ENCODE measurements at regions not wholly inside any gene's neighbourhood (a gene's known extent, or its start where the extent isn't known, plus 50 kb on each side); places are given as distances from the start of the nearest gene placed in this dataset.
A peak's percentile ranks its signal among the peaks of the same experiment; 100 is the strongest.

- Histone ChIP-seq H3K36me3 (ENCODE audit: control insufficient read depth in 2 of 2, insufficient read depth in 2 of 2, low read length in 2 of 2) (no peaks in the 10 kb centered on the region), H3K9me3 (ENCODE audit: control insufficient read depth in 2 of 2, low read length in 2 of 2) (peaks cover 0 to 3% of the 10 kb centered on the region in 2 donors), H3K4me3 (ENCODE audit: low read length in 2 of 2) (no peak overlapping the region), H3K9ac (ENCODE audit: low read length in 2 of 2) (no peak overlapping the region), H3K4me1 (ENCODE audit: control insufficient read depth, insufficient read depth, low read length) (peaks cover 5% of the 10 kb centered on the region), H3K27me3 (ENCODE audit: control insufficient read depth in 1 of 2, insufficient read depth in 2 of 2, low read length in 2 of 2) (no peaks in the 10 kb centered on the region), H3K27ac (ENCODE audit: low read length) (no peak overlapping the region)
Observed at GRCh38 chr2:67221266-67221665, 175.9 kb upstream of the ETAA1 start.

- H3K4me1 ChIP-seq (ENCODE audit: control insufficient read depth, insufficient read depth, low read length), result no peaks in the 10 kb centered on the region
- no peaks in the 10 kb centered on the region for H3K36me3 ChIP-seq (ENCODE audit: control insufficient read depth in 2 of 2, insufficient read depth in 2 of 2, low read length in 2 of 2)
- H3K27ac ChIP-seq (ENCODE audit: low read length), result no peak overlapping the region
- H3K27me3 ChIP-seq (ENCODE audit: control insufficient read depth in 1 of 2, insufficient read depth in 2 of 2, low read length in 2 of 2), result no peaks in the 10 kb centered on the region
- no peak overlapping the region for H3K9ac ChIP-seq (ENCODE audit: low read length in 2 of 2)
- no peaks in the 10 kb centered on the region for H3K9me3 ChIP-seq (ENCODE audit: control insufficient read depth in 2 of 2, low read length in 2 of 2)
- H3K4me3 ChIP-seq (ENCODE audit: low read length in 2 of 2), result no peak overlapping the region
Observed at GRCh38 chr2:67225287-67225973, 171.7 kb upstream of the ETAA1 start.

- no peaks in the 10 kb centered on the region for H3K36me3 ChIP-seq (ENCODE audit: control insufficient read depth in 2 of 2, insufficient read depth in 2 of 2, low read length in 2 of 2)
- H3K4me3 ChIP-seq (ENCODE audit: low read length in 2 of 2), result no peak overlapping the region
- no peaks in the 10 kb centered on the region for H3K27me3 ChIP-seq (ENCODE audit: control insufficient read depth in 1 of 2, insufficient read depth in 2 of 2, low read length in 2 of 2)
- H3K4me1 ChIP-seq (ENCODE audit: control insufficient read depth, insufficient read depth, low read length), result no peaks in the 10 kb centered on the region
- no peak overlapping the region for H3K9ac ChIP-seq (ENCODE audit: low read length in 2 of 2)
- no peaks in the 10 kb centered on the region for H3K9me3 ChIP-seq (ENCODE audit: control insufficient read depth in 2 of 2, low read length in 2 of 2)
- H3K27ac ChIP-seq (ENCODE audit: low read length), result no peak overlapping the region
Observed at GRCh38 chr2:67229706-67230105, 167.4 kb upstream of the ETAA1 start.

GRCh38 chr2:67232936-67233335, 164.2 kb upstream of the ETAA1 start:
- no peak overlapping the region for H3K4me3 ChIP-seq (ENCODE audit: low read length in 2 of 2)
- H3K4me1 ChIP-seq (ENCODE audit: control insufficient read depth, insufficient read depth, low read length), result peaks cover 4% of the 10 kb centered on the region
- no peaks in the 10 kb centered on the region for H3K36me3 ChIP-seq (ENCODE audit: control insufficient read depth in 2 of 2, insufficient read depth in 2 of 2, low read length in 2 of 2)
- H3K9ac ChIP-seq (ENCODE audit: low read length in 2 of 2), result no peak overlapping the region
- H3K9me3 ChIP-seq (ENCODE audit: control insufficient read depth in 2 of 2, low read length in 2 of 2), result no peaks in the 10 kb centered on the region
- H3K27ac ChIP-seq (ENCODE audit: low read length), result no peak overlapping the region
- no peaks in the 10 kb centered on the region for H3K27me3 ChIP-seq (ENCODE audit: control insufficient read depth in 1 of 2, insufficient read depth in 2 of 2, low read length in 2 of 2)

GRCh38 chr2:67234440-67234839, 162.7 kb upstream of the ETAA1 start:
- Histone ChIP-seq H3K9me3 (ENCODE audit: control insufficient read depth in 2 of 2, low read length in 2 of 2) (no peaks in the 10 kb centered on the region), H3K36me3 (ENCODE audit: control insufficient read depth in 2 of 2, insufficient read depth in 2 of 2, low read length in 2 of 2) (no peaks in the 10 kb centered on the region), H3K27ac (ENCODE audit: low read length) (no peak overlapping the region), H3K4me1 (ENCODE audit: control insufficient read depth, insufficient read depth, low read length) (peaks cover 4% of the 10 kb centered on the region), H3K4me3 (ENCODE audit: low read length in 2 of 2) (no peak overlapping the region), H3K9ac (ENCODE audit: low read length in 2 of 2) (no peak overlapping the region), H3K27me3 (ENCODE audit: control insufficient read depth in 1 of 2, insufficient read depth in 2 of 2, low read length in 2 of 2) (no peaks in the 10 kb centered on the region)

GRCh38 chr2:67237288-67237687, 159.8 kb upstream of the ETAA1 start:
- H3K27me3 ChIP-seq (ENCODE audit: control insufficient read depth in 1 of 2, insufficient read depth in 2 of 2, low read length in 2 of 2), result no peaks in the 10 kb centered on the region
- H3K4me1 ChIP-seq (ENCODE audit: control insufficient read depth, insufficient read depth, low read length), result peaks cover 4% of the 10 kb centered on the region
- no peaks in the 10 kb centered on the region for H3K36me3 ChIP-seq (ENCODE audit: control insufficient read depth in 2 of 2, insufficient read depth in 2 of 2, low read length in 2 of 2)
- no peak overlapping the region for H3K27ac ChIP-seq (ENCODE audit: low read length)
- no peak overlapping the region for H3K9ac ChIP-seq (ENCODE audit: low read length in 2 of 2)
- no peak overlapping the region for H3K4me3 ChIP-seq (ENCODE audit: low read length in 2 of 2)
- H3K9me3 ChIP-seq (ENCODE audit: control insufficient read depth in 2 of 2, low read length in 2 of 2), result peaks cover 0 to 2% of the 10 kb centered on the region in 2 donors

- Histone ChIP-seq H3K9ac (ENCODE audit: low read length in 2 of 2) (no peak overlapping the region), H3K9me3 (ENCODE audit: control insufficient read depth in 2 of 2, low read length in 2 of 2) (peaks cover 0 to 2% of the 10 kb centered on the region in 2 donors), H3K4me3 (ENCODE audit: low read length in 2 of 2) (no peak overlapping the region), H3K4me1 (ENCODE audit: control insufficient read depth, insufficient read depth, low read length) (peaks cover 4% of the 10 kb centered on the region), H3K36me3 (ENCODE audit: control insufficient read depth in 2 of 2, insufficient read depth in 2 of 2, low read length in 2 of 2) (no peaks in the 10 kb centered on the region), H3K27me3 (ENCODE audit: control insufficient read depth in 1 of 2, insufficient read depth in 2 of 2, low read length in 2 of 2) (no peaks in the 10 kb centered on the region), H3K27ac (ENCODE audit: low read length) (no peak overlapping the region)
Observed at GRCh38 chr2:67240507-67240906, 156.6 kb upstream of the ETAA1 start.

GRCh38 chr2:67241453-67241852, 155.7 kb upstream of the ETAA1 start:
- H3K4me3 ChIP-seq (ENCODE audit: low read length in 2 of 2), result no peak overlapping the region
- peaks cover 0 to 2% of the 10 kb centered on the region in 2 donors for H3K9me3 ChIP-seq (ENCODE audit: control insufficient read depth in 2 of 2, low read length in 2 of 2)
- H3K27me3 ChIP-seq (ENCODE audit: control insufficient read depth in 1 of 2, insufficient read depth in 2 of 2, low read length in 2 of 2), result no peaks in the 10 kb centered on the region
- no peak overlapping the region for H3K9ac ChIP-seq (ENCODE audit: low read length in 2 of 2)
- no peak overlapping the region for H3K27ac ChIP-seq (ENCODE audit: low read length)
- no peaks in the 10 kb centered on the region for H3K36me3 ChIP-seq (ENCODE audit: control insufficient read depth in 2 of 2, insufficient read depth in 2 of 2, low read length in 2 of 2)
- no peaks in the 10 kb centered on the region for H3K4me1 ChIP-seq (ENCODE audit: control insufficient read depth, insufficient read depth, low read length)

GRCh38 chr2:67242456-67242855, 154.7 kb upstream of the ETAA1 start:
- H3K9me3 ChIP-seq (ENCODE audit: control insufficient read depth in 2 of 2, low read length in 2 of 2), result peaks cover 0 to 2% of the 10 kb centered on the region in 2 donors
- peaks cover 7% of the 10 kb centered on the region for H3K4me1 ChIP-seq (ENCODE audit: control insufficient read depth, insufficient read depth, low read length)
- no peaks in the 10 kb centered on the region for H3K36me3 ChIP-seq (ENCODE audit: control insufficient read depth in 2 of 2, insufficient read depth in 2 of 2, low read length in 2 of 2)
- no peak overlapping the region for H3K9ac ChIP-seq (ENCODE audit: low read length in 2 of 2)
- H3K4me3 ChIP-seq (ENCODE audit: low read length in 2 of 2), result no peak overlapping the region
- H3K27ac ChIP-seq (ENCODE audit: low read length), result no peak overlapping the region
- no peaks in the 10 kb centered on the region for H3K27me3 ChIP-seq (ENCODE audit: control insufficient read depth in 1 of 2, insufficient read depth in 2 of 2, low read length in 2 of 2)

- no peak overlapping the region for H3K27ac ChIP-seq (ENCODE audit: low read length)
- peaks cover 7% of the 10 kb centered on the region for H3K4me1 ChIP-seq (ENCODE audit: control insufficient read depth, insufficient read depth, low read length)
- no peak overlapping the region for H3K4me3 ChIP-seq (ENCODE audit: low read length in 2 of 2)
Observed at GRCh38 chr2:67243919-67244318, 153.2 kb upstream of the ETAA1 start.

GRCh38 chr2:67246791-67247190, 150.3 kb upstream of the ETAA1 start:
- peak overlapping the region; percentile 8 for H3K27ac ChIP-seq (ENCODE audit: low read length)
- no peak overlapping the region for H3K4me3 ChIP-seq (ENCODE audit: low read length in 2 of 2)
- H3K9ac ChIP-seq (ENCODE audit: low read length in 2 of 2), result no peak overlapping the region
- H3K9me3 ChIP-seq (ENCODE audit: control insufficient read depth in 2 of 2, low read length in 2 of 2), result no peaks in the 10 kb centered on the region
- H3K4me1 ChIP-seq (ENCODE audit: control insufficient read depth, insufficient read depth, low read length), result peaks cover 7% of the 10 kb centered on the region
- H3K27me3 ChIP-seq (ENCODE audit: control insufficient read depth in 1 of 2, insufficient read depth in 2 of 2, low read length in 2 of 2), result no peaks in the 10 kb centered on the region
- H3K36me3 ChIP-seq (ENCODE audit: control insufficient read depth in 2 of 2, insufficient read depth in 2 of 2, low read length in 2 of 2), result no peaks in the 10 kb centered on the region

More at GRCh38 chr2:67243919-67244318, 153.2 kb upstream of the ETAA1 start:
- Histone ChIP-seq H3K36me3 (ENCODE audit: control insufficient read depth in 2 of 2, insufficient read depth in 2 of 2, low read length in 2 of 2) (no peaks in the 10 kb centered on the region), H3K9me3 (ENCODE audit: control insufficient read depth in 2 of 2, low read length in 2 of 2) (peaks cover 0 to 2% of the 10 kb centered on the region in 2 donors), H3K27me3 (ENCODE audit: control insufficient read depth in 1 of 2, insufficient read depth in 2 of 2, low read length in 2 of 2) (no peaks in the 10 kb centered on the region), H3K9ac (ENCODE audit: low read length in 2 of 2) (no peak overlapping the region)
